ENCODE measurements at regions not wholly inside any gene's neighbourhood (a gene's known extent, or its start where the extent isn't known, plus 50 kb on each side); places are given as distances from the start of the nearest gene placed in this dataset.

- TF ChIP-seq MAX (IDR thresholded peaks at IDR 0.05; ENCODE audit: low read depth, low read length) (no peak), CTCF (IDR thresholded peaks at IDR 0.05; ENCODE audit: low read depth, low read length) (no peak), POLR2A (IDR thresholded peaks at IDR 0.05; ENCODE audit: extremely low read depth, insufficient read length) (no peak), MYC (IDR thresholded peaks at IDR 0.05; ENCODE audit: low read depth, low read length) (no peak)
- no peak for DNase-seq (ENCODE audit: low read depth)
- no peak overlapping the region for H3K4me3 ChIP-seq (ENCODE audit: low read depth, low read length)
Measured at GRCh38 chr11:105230586-105230985, 91.0 kb upstream of the CARD18 start.

- no peak for TF ChIP-seq MYC (IDR thresholded peaks at IDR 0.05; ENCODE audit: low read depth, low read length)
- TF ChIP-seq MAX (IDR thresholded peaks at IDR 0.05; ENCODE audit: low read depth, low read length): no peak
- TF ChIP-seq CTCF (IDR thresholded peaks at IDR 0.05; ENCODE audit: low read depth, low read length): no peak
- no peak for TF ChIP-seq POLR2A (IDR thresholded peaks at IDR 0.05; ENCODE audit: extremely low read depth, insufficient read length)
- DNase-seq (ENCODE audit: low read depth): no peak
- no peak overlapping the region for H3K4me3 ChIP-seq (ENCODE audit: low read depth, low read length)
Measured at GRCh38 chr11:105229761-105230160, 90.2 kb upstream of the CARD18 start.

- DNase-seq (ENCODE audit: low read depth): no peak
- no peak for TF ChIP-seq POLR2A (IDR thresholded peaks at IDR 0.05; ENCODE audit: extremely low read depth, insufficient read length)
- TF ChIP-seq CTCF (IDR thresholded peaks at IDR 0.05; ENCODE audit: low read depth, low read length): no peak
Measured at GRCh38 chr11:105229257-105229656, 89.7 kb upstream of the CARD18 start.

GRCh38 chr11:105227363-105227762, 87.8 kb upstream of the CARD18 start:
- no peak for DNase-seq (ENCODE audit: low read depth)
- H3K4me3 ChIP-seq (ENCODE audit: low read depth, low read length): no peak overlapping the region
- TF ChIP-seq CTCF (IDR thresholded peaks at IDR 0.05; ENCODE audit: low read depth, low read length): no peak

More at GRCh38 chr11:105229257-105229656, 89.7 kb upstream of the CARD18 start:
- no peak overlapping the region for H3K4me3 ChIP-seq (ENCODE audit: low read depth, low read length)

GRCh38 chr11:105226766-105227165, 87.2 kb upstream of the CARD18 start:
- no peak for DNase-seq (ENCODE audit: low read depth)
- TF ChIP-seq MYC (IDR thresholded peaks at IDR 0.05; ENCODE audit: low read depth, low read length): no peak
- no peak for TF ChIP-seq CTCF (IDR thresholded peaks at IDR 0.05; ENCODE audit: low read depth, low read length)
- TF ChIP-seq MAX (IDR thresholded peaks at IDR 0.05; ENCODE audit: low read depth, low read length): no peak
- no peak for TF ChIP-seq POLR2A (IDR thresholded peaks at IDR 0.05; ENCODE audit: extremely low read depth, insufficient read length)
- no peak overlapping the region for H3K4me3 ChIP-seq (ENCODE audit: low read depth, low read length)

GRCh38 chr11:105226091-105226490, 86.5 kb upstream of the CARD18 start:
- TF ChIP-seq MAX (IDR thresholded peaks at IDR 0.05; ENCODE audit: low read depth, low read length) (no peak), CTCF (IDR thresholded peaks at IDR 0.05; ENCODE audit: low read depth, low read length) (no peak), POLR2A (IDR thresholded peaks at IDR 0.05; ENCODE audit: extremely low read depth, insufficient read length) (no peak), MYC (IDR thresholded peaks at IDR 0.05; ENCODE audit: low read depth, low read length) (no peak)
- H3K4me3 ChIP-seq (ENCODE audit: low read depth, low read length): no peak overlapping the region
- DNase-seq (ENCODE audit: low read depth): no peak
